K562 (cell line): ENCODE measurements at regions not wholly inside any gene's neighbourhood (a gene's known extent, or its start where the extent isn't known, plus 50 kb on each side); places are given as distances from the start of the nearest gene placed in this dataset.

Experiments
- ATAC-seq: fragments of 200-7000 bp; cut with Tn5 transposase; 3 replicates; pipeline ENCODE4 v1.9.1; 2020; ENCODE audit warnings: moderate library complexity
- BruUV-seq: library from RNA; stranded (reverse); fragments of 400-500 nt; replicated peaks from 2 replicates; lab custom pipeline; 2021; lab: Mats Ljungman, UMichigan
- CTCF ChIA-PET: fragments of 300-600 bp; formaldehyde crosslinking; extraction: SDS; loops from one replicate; lab custom pipeline; 2021; ENCODE audit warnings: low intra/inter-chr PET ratio; lab: Yijun Ruan, JAX
- POLR2A ChIA-PET: fragments of 300-600, 350-650 bp; sonication (Branson Sonifier 250); formaldehyde crosslinking; extraction: SDS; loops from one replicate; lab custom pipeline; 2021; ENCODE audit warnings: antibody characterized with exemption, inconsistent platforms; lab: Yijun Ruan, JAX
- DNase-seq, 4 experiments: peaks; one replicate each; pipeline versions ENCODE4 v3.0.0 to v3.0.0-alpha.2; 2011 to 2018; ENCODE audit warnings: low spot score in 3 of 4, mixed read lengths in 3 of 4; ENCODE audit errors: extremely low read depth in 1 of 4
- FAIRE-seq: peaks from 2 replicates; lab custom pipeline; 2011; peaks lifted over from hg19 to GRCh38; lab: Jason Lieb, UNC
- H2AFZ ChIP-seq: 2 replicates; pipeline ENCODE4 v1.6.0; 2011; ENCODE audit warnings: low read depth, low read length, control low read depth, inconsistent platforms
- H3K27ac ChIP-seq: fragments of 200-600 bp; 3 replicates; pipeline ENCODE4 v1.8.0; 2011; ENCODE audit warnings: low read depth, mild to moderate bottlenecking, control low read depth, inconsistent platforms, low read length, moderate library complexity, mixed read lengths; ENCODE audit errors: extremely low read depth
- H3K27me3 ChIP-seq, 2 experiments: fragments of 300-600 bp in 1 of 2; 2 replicates in 1 of 2; 3 replicates in 1 of 2; pipeline versions ENCODE4 v1.6.0 to v1.8.0; 2011; ENCODE audit warnings: inconsistent platforms in 2 of 2, low read length in 2 of 2, mild to moderate bottlenecking in 1 of 2, mixed read lengths in 1 of 2, moderate library complexity in 1 of 2; ENCODE audit not compliant: control insufficient read depth in 2 of 2, insufficient read depth in 2 of 2
- H3K36me3 ChIP-seq: fragments of 300-600 bp; 3 replicates; pipeline ENCODE4 v1.8.0; 2011; ENCODE audit warnings: mild to moderate bottlenecking, low read length, inconsistent platforms; ENCODE audit not compliant: control insufficient read depth, insufficient read depth
- H3K4me1 ChIP-seq, 2 experiments: fragments of 200-600 bp in 1 of 2; replicated peaks in 1 of 2; 2 replicates in 1 of 2; 3 replicates in 1 of 2; pipeline versions ENCODE4 v1.5.1 to v1.8.0; 2011; ENCODE audit warnings: inconsistent platforms in 2 of 2, low read length in 2 of 2, mild to moderate bottlenecking in 1 of 2, mixed read lengths in 1 of 2, moderate library complexity in 1 of 2; ENCODE audit not compliant: control insufficient read depth in 2 of 2, insufficient read depth in 2 of 2
- H3K4me2 ChIP-seq: 2 replicates; pipeline ENCODE4 v1.6.1; 2011; ENCODE audit warnings: low read length, control low read depth, inconsistent platforms, mixed read lengths; ENCODE audit not compliant: insufficient read depth
- H3K4me3 ChIP-seq: fragments of 200-600 bp; sonication (generic), shearing (Covaris generic); 2 replicates; pipeline ENCODE4 v1.5.1; 2016; ENCODE audit warnings: control low read depth, inconsistent platforms
- H3K79me2 ChIP-seq: fragments of 200-600 bp; 3 replicates; pipeline ENCODE4 v1.8.0; 2011; ENCODE audit warnings: low read length, inconsistent platforms; ENCODE audit not compliant: control insufficient read depth, insufficient read depth
- H3K9ac ChIP-seq, 2 experiments: 2 replicates each; pipeline versions ENCODE4 v1.6.0 to v1.6.1; 2011; ENCODE audit warnings: low read depth in 2 of 2, low read length in 2 of 2, control low read depth in 1 of 2, inconsistent platforms in 1 of 2, mild to moderate bottlenecking in 1 of 2, mixed read lengths in 1 of 2; ENCODE audit not compliant: insufficient read depth in 1 of 2
- H3K9me1 ChIP-seq: one replicate; pipeline ENCODE4 v1.6.0; 2011; ENCODE audit warnings: inconsistent platforms, mild to moderate bottlenecking, low read length, moderate library complexity; ENCODE audit not compliant: control insufficient read depth, insufficient read depth
- H3K9me3 ChIP-seq: replicated peaks from 2 replicates; pipeline ENCODE4 v1.5.1; 2011; ENCODE audit warnings: low read depth, low read length, inconsistent platforms; ENCODE audit not compliant: control insufficient read depth, insufficient read depth
- H4K20me1 ChIP-seq: replicated peaks from 2 replicates; pipeline ENCODE4 v1.6.1; 2011; ENCODE audit warnings: low read length, inconsistent platforms, mixed read lengths; ENCODE audit not compliant: control insufficient read depth, insufficient read depth
- MTF1 ChIP-seq: fragments of 250-450 bp; sonication (Bioruptor Pico); IDR thresholded peaks from 2 replicates; pipeline ENCODE4 v1.9.0; 2021; ENCODE audit warnings: moderate library complexity, mild to moderate bottlenecking, inconsistent platforms, borderline replicate concordance
- NFYB ChIP-seq: IDR thresholded peaks from 2 replicates; pipeline ENCODE4 v1.6.1; 2011; ENCODE audit warnings: mild to moderate bottlenecking, moderate library complexity; ENCODE audit not compliant: insufficient read length; ENCODE audit errors: extremely low read depth
- NRF1 ChIP-seq, 2 experiments: fragments of 450-650 bp; IDR thresholded peaks in 1 of 2; conservative IDR thresholded peaks in 1 of 2; 2 replicates each; pipeline ENCODE4 v1.6.1; 2014; ENCODE audit warnings: mild to moderate bottlenecking in 2 of 2
- PTBP1 ChIP-seq: fragments of 200-400 bp; formaldehyde crosslinking; IDR thresholded peaks from 2 replicates; pipeline ENCODE4 v1.6.1; 2017; ENCODE audit warnings: low read depth, low read length
- SMAD4 ChIP-seq: fragments of 250-450 bp; sonication (Bioruptor Pico); conservative IDR thresholded peaks from 2 replicates; pipeline ENCODE4 v1.8.0; 2021; ENCODE audit warnings: inconsistent platforms, mild to moderate bottlenecking, moderate library complexity
- SNIP1 ChIP-seq: fragments of 450-650 bp; IDR thresholded peaks from 2 replicates; pipeline ENCODE4 v1.7.1; 2017; ENCODE audit warnings: low read depth, mild to moderate bottlenecking
- ZFX ChIP-seq: sonication (generic); formaldehyde crosslinking; IDR thresholded peaks from 2 replicates; pipeline ENCODE4 v1.8.0; 2022; ENCODE audit warnings: mild to moderate bottlenecking, missing genetic modification reagents, moderate library complexity
- ZNF316 ChIP-seq: fragments of 450-650 bp; IDR thresholded peaks from 2 replicates; pipeline ENCODE4 v1.6.1; 2016
- ZNF76 ChIP-seq: fragments of 250-450 bp; sonication (Bioruptor Pico); IDR thresholded peaks from 2 replicates; pipeline ENCODE4 v1.4.0; 2020; ENCODE audit warnings: mild to moderate bottlenecking, moderate library complexity, borderline replicate concordance
- WGBS: fragments of 100-300 bp; shearing (Covaris generic); methylation state at CpG from one replicate; pipeline ENCODE4 v1.1.6; 2016; ENCODE audit warnings: low coverage, mixed read lengths; ENCODE audit not compliant: insufficient coverage; ENCODE audit errors: missing lambda C conversion rate; 5-methylcytosine and 5-hydroxymethylcytosine counted together
- in situ Hi-C: fragments of 300-500 bp; cut with MboI; formaldehyde crosslinking; loops from 4 replicates; pipeline ENCODE4 v1.15.0; 2018; ENCODE audit warnings: inconsistent platforms, mixed read lengths
- intact Hi-C: fragments of 100-400 bp; cut with micrococcal nuclease; formaldehyde crosslinking; loops from 2 replicates; pipeline ENCODE4 v1.14.2; 2022
- TF ChIP-seq, protein P1 (sequence below): fragments of 450-650 bp; conservative IDR thresholded peaks from 2 replicates; pipeline ENCODE4 v1.6.1; 2016; ENCODE audit warnings: missing genetic modification characterization, low read depth, mild to moderate bottlenecking, missing compliant biosample characterization, moderate library complexity
- TF ChIP-seq, protein P2 (sequence below), 2 experiments: IDR thresholded peaks; 2 replicates each; pipeline ENCODE4 v1.6.1; 2012; ENCODE audit warnings: improper control_type of control experiment in 2 of 2, low read depth in 2 of 2, low read length in 2 of 2, borderline replicate concordance in 1 of 2

DNA sequence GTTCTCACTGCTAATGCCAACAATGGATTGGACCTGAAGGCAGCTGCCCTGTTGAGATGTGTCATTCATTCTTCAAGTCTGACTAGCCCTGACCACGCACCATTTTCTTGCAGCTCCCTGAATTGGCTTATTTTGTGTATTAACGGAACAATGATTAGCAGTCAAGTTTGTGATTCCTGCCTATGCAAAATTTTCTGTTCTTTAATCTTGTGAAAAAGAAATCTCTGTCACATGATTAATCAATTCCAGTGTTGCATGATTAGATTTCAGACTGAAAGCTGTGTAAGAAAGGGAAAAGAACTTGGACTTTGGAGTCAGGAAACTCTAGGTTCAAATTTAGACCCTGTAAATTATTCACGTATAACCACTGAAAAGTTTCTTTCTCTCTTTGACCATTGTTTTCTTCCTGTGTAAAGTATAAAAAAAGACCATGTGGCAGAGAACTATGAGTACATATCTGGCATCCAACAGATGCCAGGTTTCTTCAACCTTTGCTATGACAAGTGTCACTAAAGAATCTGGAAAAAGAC, 64.5 kb upstream of the SLC10A2 start:
- CTCF ChIA-PET, result no interaction called here
- H3K27me3 ChIP-seq, result no peaks in the 10 kb centered on the region
- FAIRE-seq (no peak), DNase-seq (no peak), ATAC-seq (no peak)
- in situ Hi-C loops (no loop called here), intact Hi-C loops (no loop called here)
- no peak overlapping the region for H3K27ac ChIP-seq
- POLR2A ChIA-PET, result no interaction called here
- H3K9ac ChIP-seq, result no peak overlapping the region
- TF ChIP-seq NFYB (no peak), MTF1 (CRISPR knock-in tag) (no peak), ZFX (CRISPR knock-in tag) (no peak), PTBP1 (no peak), SMAD4 (no peak), SNIP1 (no peak), ZNF76 (CRISPR knock-in tag) (no peak), NRF1 (conservative IDR thresholded peaks at IDR 0.05 in 1 of 2, IDR thresholded peaks at IDR 0.05 in 1 of 2) (no peak), ZNF316 (no peak)
- TF ChIP-seq, protein P1, sequence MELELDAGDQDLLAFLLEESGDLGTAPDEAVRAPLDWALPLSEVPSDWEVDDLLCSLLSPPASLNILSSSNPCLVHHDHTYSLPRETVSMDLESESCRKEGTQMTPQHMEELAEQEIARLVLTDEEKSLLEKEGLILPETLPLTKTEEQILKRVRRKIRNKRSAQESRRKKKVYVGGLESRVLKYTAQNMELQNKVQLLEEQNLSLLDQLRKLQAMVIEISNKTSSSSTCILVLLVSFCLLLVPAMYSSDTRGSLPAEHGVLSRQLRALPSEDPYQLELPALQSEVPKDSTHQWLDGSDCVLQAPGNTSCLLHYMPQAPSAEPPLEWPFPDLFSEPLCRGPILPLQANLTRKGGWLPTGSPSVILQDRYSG (tag), result no peak
- TF ChIP-seq, protein P2, sequence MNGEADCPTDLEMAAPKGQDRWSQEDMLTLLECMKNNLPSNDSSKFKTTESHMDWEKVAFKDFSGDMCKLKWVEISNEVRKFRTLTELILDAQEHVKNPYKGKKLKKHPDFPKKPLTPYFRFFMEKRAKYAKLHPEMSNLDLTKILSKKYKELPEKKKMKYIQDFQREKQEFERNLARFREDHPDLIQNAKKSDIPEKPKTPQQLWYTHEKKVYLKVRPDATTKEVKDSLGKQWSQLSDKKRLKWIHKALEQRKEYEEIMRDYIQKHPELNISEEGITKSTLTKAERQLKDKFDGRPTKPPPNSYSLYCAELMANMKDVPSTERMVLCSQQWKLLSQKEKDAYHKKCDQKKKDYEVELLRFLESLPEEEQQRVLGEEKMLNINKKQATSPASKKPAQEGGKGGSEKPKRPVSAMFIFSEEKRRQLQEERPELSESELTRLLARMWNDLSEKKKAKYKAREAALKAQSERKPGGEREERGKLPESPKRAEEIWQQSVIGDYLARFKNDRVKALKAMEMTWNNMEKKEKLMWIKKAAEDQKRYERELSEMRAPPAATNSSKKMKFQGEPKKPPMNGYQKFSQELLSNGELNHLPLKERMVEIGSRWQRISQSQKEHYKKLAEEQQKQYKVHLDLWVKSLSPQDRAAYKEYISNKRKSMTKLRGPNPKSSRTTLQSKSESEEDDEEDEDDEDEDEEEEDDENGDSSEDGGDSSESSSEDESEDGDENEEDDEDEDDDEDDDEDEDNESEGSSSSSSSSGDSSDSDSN (IDR thresholded peaks at IDR 0.05; ENCODE audit: borderline replicate concordance in 1 of 2, low read depth in 2 of 2, low read length in 2 of 2), result no peak
- H3K4me2 ChIP-seq, result no peak overlapping the region
- 3% methylated on average over 2 of the region's 3 CpGs for WGBS
- no peaks in the 10 kb centered on the region for H3K36me3 ChIP-seq
- H3K9me1 ChIP-seq, result no peaks in the 10 kb centered on the region
- no peaks in the 10 kb centered on the region for H3K9me3 ChIP-seq
- no peaks in the 10 kb centered on the region for H4K20me1 ChIP-seq
- H3K4me1 ChIP-seq, result no peaks in the 10 kb centered on the region
- no peak overlapping the region for H3K4me3 ChIP-seq
- no peaks in the 10 kb centered on the region for H3K79me2 ChIP-seq
- no peak overlapping the region for H2AFZ ChIP-seq
- BruUV-seq, result no TSS peak
